ENCODE measurements at regions not wholly inside any gene's neighbourhood (a gene's known extent, or its start where the extent isn't known, plus 50 kb on each side); places are given as distances from the start of the nearest gene placed in this dataset.
"Not testable (repeated sequence)": the region's sequence is repeated elsewhere in the genome, so short reads cannot be mapped to it uniquely, and the experiment has no call there.

GRCh38 chr15:29648415-29648814 lies 173.9 kb downstream of the TJP1 start:
- not testable (repeated sequence) for DNase-seq (ENCODE audit: low read depth in 2 of 3, low spot score in 2 of 3)

GRCh38 chr15:29645841-29646240 lies 176.4 kb downstream of the TJP1 start:
- no peak for DNase-seq (ENCODE audit: low read depth in 2 of 3, low spot score in 2 of 3)

GRCh38 chr15:29644361-29644760 lies 177.9 kb downstream of the TJP1 start:
- not testable (repeated sequence) for DNase-seq (ENCODE audit: low read depth in 2 of 3, low spot score in 2 of 3)

GRCh38 chr15:29638781-29639180 lies 183.5 kb downstream of the TJP1 start:
- DNase-seq (ENCODE audit: low read depth in 2 of 3, low spot score in 2 of 3) = no peak

- no peak for DNase-seq (ENCODE audit: low read depth in 2 of 3, low spot score in 2 of 3)
Measured at GRCh38 chr15:29638011-29638410, 184.3 kb downstream of the TJP1 start.

- no peak for DNase-seq (ENCODE audit: low read depth in 2 of 3, low spot score in 2 of 3)
Measured at GRCh38 chr15:29637555-29637954, 184.7 kb downstream of the TJP1 start.

- DNase-seq (ENCODE audit: low read depth in 2 of 3, low spot score in 2 of 3) = no peak
Measured at GRCh38 chr15:29636921-29637320, 185.3 kb downstream of the TJP1 start.

GRCh38 chr15:29636140-29636539 lies 186.1 kb downstream of the TJP1 start:
- no peak for DNase-seq (ENCODE audit: low read depth in 2 of 3, low spot score in 2 of 3)

- no peak for DNase-seq (ENCODE audit: low read depth in 2 of 3, low spot score in 2 of 3)
Measured at GRCh38 chr15:29635513-29636098, 186.7 kb downstream of the TJP1 start.

GRCh38 chr15:29633971-29634370 lies 188.3 kb downstream of the TJP1 start:
- DNase-seq (ENCODE audit: low read depth in 2 of 3, low spot score in 2 of 3) = no peak

GRCh38 chr15:29632671-29633406 lies 189.4 kb downstream of the TJP1 start:
- no peak for DNase-seq (ENCODE audit: low read depth in 2 of 3, low spot score in 2 of 3)

- no peak for DNase-seq (ENCODE audit: low read depth in 2 of 3, low spot score in 2 of 3)
Measured at GRCh38 chr15:29631076-29632070, 190.9 kb downstream of the TJP1 start.

GRCh38 chr15:29624271-29624670 lies 198.0 kb downstream of the TJP1 start:
- DNase-seq (ENCODE audit: low read depth in 2 of 3, low spot score in 2 of 3) = no peak

GRCh38 chr15:29623116-29623639 lies 199.1 kb downstream of the TJP1 start:
- no peak for DNase-seq (ENCODE audit: low read depth in 2 of 3, low spot score in 2 of 3)

GRCh38 chr15:29622637-29623036 lies 199.6 kb downstream of the TJP1 start:
- DNase-seq (ENCODE audit: low read depth in 2 of 3, low spot score in 2 of 3) = no peak

GRCh38 chr15:29621616-29622015 lies 200.7 kb downstream of the TJP1 start:
- DNase-seq (ENCODE audit: low read depth in 2 of 3, low spot score in 2 of 3) = no peak

- no peak for DNase-seq (ENCODE audit: low read depth in 2 of 3, low spot score in 2 of 3)
Measured at GRCh38 chr15:29618586-29618985, 203.7 kb downstream of the TJP1 start.

GRCh38 chr15:29616512-29616911 lies 205.8 kb downstream of the TJP1 start:
- DNase-seq (ENCODE audit: low read depth in 2 of 3, low spot score in 2 of 3) = no peak

GRCh38 chr15:29615791-29616190 lies 206.5 kb downstream of the TJP1 start:
- no peak for DNase-seq (ENCODE audit: low read depth in 2 of 3, low spot score in 2 of 3)

- DNase-seq (ENCODE audit: low read depth in 2 of 3, low spot score in 2 of 3) = no peak
Measured at GRCh38 chr15:29613951-29614382, 208.3 kb downstream of the TJP1 start.

GRCh38 chr15:29612701-29613100 lies 209.6 kb downstream of the TJP1 start:
- DNase-seq (ENCODE audit: low read depth in 2 of 3, low spot score in 2 of 3) = no peak
